Osteoblast (primary cell): ENCODE measurements at regions not wholly inside any gene's neighbourhood (a gene's known extent, or its start where the extent isn't known, plus 50 kb on each side); places are given as distances from the start of the nearest gene placed in this dataset.
"Not testable (repeated sequence)": the region's sequence is repeated elsewhere in the genome, so short reads cannot be mapped to it uniquely, and the experiment has no call there.

Source experiments
- DNase-seq: peaks from one replicate; pipeline ENCODE4 v3.0.0; 2011; ENCODE audit warnings: low spot score, mixed read lengths; ENCODE audit not compliant: insufficient read length; ENCODE audit errors: missing footprints
- H2AFZ ChIP-seq: 2 replicates; pipeline ENCODE4 v1.6.0; 2011; ENCODE audit warnings: mild to moderate bottlenecking, low read length
- H3K27ac ChIP-seq: 2 replicates; pipeline ENCODE4 v1.5.1; 2011; ENCODE audit warnings: mild to moderate bottlenecking, low read depth, low read length, moderate library complexity
- H3K27me3 ChIP-seq: 2 replicates; pipeline ENCODE4 v1.6.0; 2012; ENCODE audit warnings: mild to moderate bottlenecking, control low read depth, inconsistent platforms, low read length, moderate library complexity; ENCODE audit not compliant: insufficient read depth
- H3K36me3 ChIP-seq: 2 replicates; pipeline ENCODE4 v1.5.1; 2011; ENCODE audit warnings: mild to moderate bottlenecking, low read length, control low read depth, moderate library complexity; ENCODE audit not compliant: insufficient read depth
- H3K4me1 ChIP-seq: 2 replicates; pipeline ENCODE4 v1.5.1; 2011; ENCODE audit warnings: mild to moderate bottlenecking, low read length, control low read depth, moderate library complexity; ENCODE audit not compliant: insufficient read depth
- H3K4me2 ChIP-seq: 2 replicates; pipeline ENCODE4 v1.6.0; 2011; ENCODE audit warnings: mild to moderate bottlenecking, low read length; ENCODE audit not compliant: insufficient read depth
- H3K4me3 ChIP-seq: fragments of 200-600 bp; sonication (generic); 3 replicates; pipeline ENCODE4 v1.5.1; 2012; ENCODE audit warnings: mild to moderate bottlenecking, low read length, inconsistent platforms; ENCODE audit not compliant: insufficient read depth
- H3K79me2 ChIP-seq: 2 replicates; pipeline ENCODE4 v1.6.0; 2012; ENCODE audit warnings: mild to moderate bottlenecking, low read length, control low read depth, inconsistent platforms; ENCODE audit not compliant: insufficient read depth
- H3K9me3 ChIP-seq: 2 replicates; pipeline ENCODE4 v1.5.1; 2011; ENCODE audit warnings: low read depth, low read length, control low read depth
- H4K20me1 ChIP-seq: 2 replicates; pipeline ENCODE4 v1.6.0; 2012; ENCODE audit warnings: mild to moderate bottlenecking, low read length, control low read depth; ENCODE audit not compliant: insufficient read depth
- TF ChIP-seq, protein P1 (sequence below): IDR thresholded peaks from 2 replicates; pipeline ENCODE4 v1.5.1; 2011; ENCODE audit warnings: mild to moderate bottlenecking, low read depth, low read length, moderate library complexity; ENCODE audit errors: extremely low read depth

- H3K79me2 ChIP-seq, H3K27me3 ChIP-seq, H3K4me1 ChIP-seq, H2AFZ ChIP-seq, H4K20me1 ChIP-seq, H3K4me3 ChIP-seq, H3K4me2 ChIP-seq, H3K36me3 ChIP-seq, DNase-seq, H3K9me3 ChIP-seq, H3K27ac ChIP-seq: not testable (repeated sequence)
Observed at GRCh38 chr5:136565050-136565449, 199.7 kb upstream of the TRPC7 start.

DNA sequence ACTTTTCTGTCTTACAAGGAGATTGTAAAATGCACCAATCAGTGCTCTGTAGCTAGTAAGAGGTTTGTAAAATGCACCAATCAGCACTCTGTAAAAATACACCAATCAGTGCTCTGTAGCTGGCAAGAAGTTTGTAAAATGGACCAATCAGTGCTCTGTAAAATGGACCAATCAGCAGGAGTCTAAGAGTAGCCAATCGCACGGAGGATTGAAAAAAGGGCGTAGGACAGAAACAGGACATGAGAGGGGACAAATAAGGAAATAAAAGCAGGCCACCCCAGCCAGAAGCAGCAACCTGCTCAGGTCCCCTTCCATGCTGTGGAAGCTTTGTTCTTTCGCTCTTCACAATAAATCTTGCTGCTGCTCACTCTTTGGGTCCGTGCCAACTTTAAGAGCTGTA lies 199.1 kb upstream of the TRPC7 start:
- H3K79me2 ChIP-seq, H2AFZ ChIP-seq, H3K4me3 ChIP-seq, H3K36me3 ChIP-seq, H3K4me1 ChIP-seq, H3K9me3 ChIP-seq, DNase-seq, H3K27me3 ChIP-seq, H3K4me2 ChIP-seq, H3K27ac ChIP-seq, H4K20me1 ChIP-seq: not testable (repeated sequence)

GRCh38 chr5:136563489-136563888 lies 198.1 kb upstream of the TRPC7 start:
- H3K27me3 ChIP-seq = no peaks in the 10 kb centered on the region
- H2AFZ ChIP-seq = no peak overlapping the region
- H3K4me1 ChIP-seq = no peaks in the 10 kb centered on the region
- no peaks in the 10 kb centered on the region for H3K36me3 ChIP-seq
- no peaks in the 10 kb centered on the region for H3K9me3 ChIP-seq
- H4K20me1 ChIP-seq = no peaks in the 10 kb centered on the region
- H3K4me2 ChIP-seq = no peak overlapping the region
- no peak overlapping the region for H3K27ac ChIP-seq
- DNase-seq = no peak
- no peak overlapping the region for H3K4me3 ChIP-seq
- TF ChIP-seq, protein P1, sequence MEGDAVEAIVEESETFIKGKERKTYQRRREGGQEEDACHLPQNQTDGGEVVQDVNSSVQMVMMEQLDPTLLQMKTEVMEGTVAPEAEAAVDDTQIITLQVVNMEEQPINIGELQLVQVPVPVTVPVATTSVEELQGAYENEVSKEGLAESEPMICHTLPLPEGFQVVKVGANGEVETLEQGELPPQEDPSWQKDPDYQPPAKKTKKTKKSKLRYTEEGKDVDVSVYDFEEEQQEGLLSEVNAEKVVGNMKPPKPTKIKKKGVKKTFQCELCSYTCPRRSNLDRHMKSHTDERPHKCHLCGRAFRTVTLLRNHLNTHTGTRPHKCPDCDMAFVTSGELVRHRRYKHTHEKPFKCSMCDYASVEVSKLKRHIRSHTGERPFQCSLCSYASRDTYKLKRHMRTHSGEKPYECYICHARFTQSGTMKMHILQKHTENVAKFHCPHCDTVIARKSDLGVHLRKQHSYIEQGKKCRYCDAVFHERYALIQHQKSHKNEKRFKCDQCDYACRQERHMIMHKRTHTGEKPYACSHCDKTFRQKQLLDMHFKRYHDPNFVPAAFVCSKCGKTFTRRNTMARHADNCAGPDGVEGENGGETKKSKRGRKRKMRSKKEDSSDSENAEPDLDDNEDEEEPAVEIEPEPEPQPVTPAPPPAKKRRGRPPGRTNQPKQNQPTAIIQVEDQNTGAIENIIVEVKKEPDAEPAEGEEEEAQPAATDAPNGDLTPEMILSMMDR = no peak
- H3K79me2 ChIP-seq = no peaks in the 10 kb centered on the region

- H2AFZ ChIP-seq = no peak overlapping the region
- H3K4me1 ChIP-seq = no peaks in the 10 kb centered on the region
- H3K36me3 ChIP-seq = no peaks in the 10 kb centered on the region
- DNase-seq = no peak
- H3K9me3 ChIP-seq = no peaks in the 10 kb centered on the region
- no peaks in the 10 kb centered on the region for H4K20me1 ChIP-seq
- H3K4me3 ChIP-seq = no peak overlapping the region
- H3K27me3 ChIP-seq = no peaks in the 10 kb centered on the region
- TF ChIP-seq, protein P1 = no peak
- H3K27ac ChIP-seq = no peak overlapping the region
- no peaks in the 10 kb centered on the region for H3K79me2 ChIP-seq
- no peak overlapping the region for H3K4me2 ChIP-seq
Observed at GRCh38 chr5:136560126-136560525, 194.8 kb upstream of the TRPC7 start.

DNA sequence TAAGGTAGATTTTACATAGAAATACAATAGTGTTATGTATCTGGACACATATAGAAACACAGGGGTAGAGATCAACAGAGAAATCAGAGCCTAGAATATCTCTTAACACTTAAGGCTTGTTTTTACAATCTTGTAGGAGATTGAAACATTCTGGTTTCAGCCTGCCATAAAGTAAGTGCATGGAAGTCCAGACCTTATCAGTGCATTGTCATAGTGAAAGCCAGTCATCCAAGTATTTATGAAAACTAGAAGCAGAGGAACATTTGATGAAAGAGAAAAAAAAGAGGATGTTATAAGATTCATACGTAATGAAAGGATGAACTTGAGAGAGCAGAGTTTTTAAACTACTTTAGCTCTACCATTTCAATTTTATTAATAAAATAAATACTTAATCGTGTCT lies 194.3 kb upstream of the TRPC7 start:
- Histone ChIP-seq H3K36me3 (no peaks in the 10 kb centered on the region), H3K4me3 (no peak overlapping the region), H3K27ac (no peak overlapping the region), H3K4me1 (no peaks in the 10 kb centered on the region), H4K20me1 (no peaks in the 10 kb centered on the region), H3K4me2 (no peak overlapping the region), H3K79me2 (no peaks in the 10 kb centered on the region), H3K9me3 (no peaks in the 10 kb centered on the region), H2AFZ (no peak overlapping the region), H3K27me3 (no peaks in the 10 kb centered on the region)
- TF ChIP-seq, protein P1 = no peak
- no peak for DNase-seq

DNA sequence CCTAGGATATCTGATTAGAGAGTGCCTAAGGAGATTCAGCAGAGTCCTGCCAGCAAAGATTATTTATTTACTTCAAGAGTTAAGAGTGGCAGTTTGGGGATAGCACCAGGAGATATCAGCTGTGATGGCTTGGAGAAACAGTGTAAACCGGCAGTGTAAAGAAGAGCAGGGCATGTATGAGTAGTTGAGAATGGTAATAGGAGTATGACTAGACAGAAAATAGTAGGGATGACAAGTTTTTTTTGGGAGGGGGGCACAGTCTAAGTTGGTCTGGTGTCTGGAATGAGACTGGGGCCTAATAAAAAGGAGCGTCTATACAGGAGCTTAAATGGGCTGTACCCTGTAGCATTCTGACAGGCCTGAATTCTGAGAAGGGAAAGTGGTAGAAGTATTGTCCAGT lies 181.8 kb upstream of the TRPC7 start:
- H3K9me3 ChIP-seq, H4K20me1 ChIP-seq, H3K4me3 ChIP-seq, H2AFZ ChIP-seq, H3K4me2 ChIP-seq, H3K79me2 ChIP-seq, H3K4me1 ChIP-seq, H3K36me3 ChIP-seq, H3K27me3 ChIP-seq, DNase-seq, H3K27ac ChIP-seq: not testable (repeated sequence)

DNA sequence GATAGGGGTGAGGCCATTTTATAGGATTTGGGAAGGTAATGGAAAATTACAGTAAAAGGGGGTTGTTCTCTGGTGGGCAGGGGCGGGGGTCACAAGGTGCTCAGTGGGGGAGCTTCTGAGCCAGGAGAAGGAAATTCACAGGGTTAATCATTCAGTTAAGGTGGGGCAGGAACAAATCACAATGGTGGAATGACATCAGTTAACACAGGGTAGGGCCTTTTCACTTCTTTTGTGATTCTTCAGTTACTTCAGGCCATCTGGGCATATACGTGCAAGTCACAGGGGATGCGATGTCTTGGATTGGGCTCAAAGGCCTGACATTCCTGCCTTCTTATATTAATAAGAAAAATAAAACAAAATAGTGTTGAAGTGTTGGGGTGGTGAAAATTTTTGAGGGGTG lies 181.1 kb upstream of the TRPC7 start:
- H3K36me3 ChIP-seq, H3K9me3 ChIP-seq, H3K4me2 ChIP-seq, H2AFZ ChIP-seq, DNase-seq, H3K27ac ChIP-seq, H3K4me1 ChIP-seq, H3K79me2 ChIP-seq, H4K20me1 ChIP-seq, H3K27me3 ChIP-seq, H3K4me3 ChIP-seq: not testable (repeated sequence)
